GM21526 (cell line): ENCODE measurements at regions not wholly inside any gene's neighbourhood (a gene's known extent, or its start where the extent isn't known, plus 50 kb on each side); places are given as distances from the start of the nearest gene placed in this dataset.

Experiments
- ATAC-seq: cut with Tn5 transposase; IDR thresholded peaks from one replicate; pipeline ENCODE4 v1.9.1; 2021; ENCODE audit warnings: moderate library complexity; ENCODE audit not compliant: unreplicated experiment, low FRiP score

- ATAC-seq, result no peak
These were observed 308.4 kb upstream of the SORL1-AS1 start for GRCh38 chr11:121761186-121761585.

- ATAC-seq, result no peak
These were observed 304.8 kb upstream of the SORL1-AS1 start for GRCh38 chr11:121757480-121758125.

GRCh38 chr11:121755906-121756305 lies 303.1 kb upstream of the SORL1-AS1 start:
- no peak for ATAC-seq

GRCh38 chr11:121755191-121755590 lies 302.4 kb upstream of the SORL1-AS1 start:
- no peak for ATAC-seq

GRCh38 chr11:121754598-121754997 lies 301.8 kb upstream of the SORL1-AS1 start:
- no peak for ATAC-seq

- no peak for ATAC-seq
These were observed 296.9 kb upstream of the SORL1-AS1 start for GRCh38 chr11:121749691-121750090.

GRCh38 chr11:121748068-121748467 lies 295.3 kb upstream of the SORL1-AS1 start:
- no peak for ATAC-seq

GRCh38 chr11:121743285-121743684 lies 290.5 kb upstream of the SORL1-AS1 start:
- ATAC-seq, result no peak

GRCh38 chr11:121741761-121742361 lies 289.1 kb upstream of the SORL1-AS1 start:
- ATAC-seq, result no peak

- no peak for ATAC-seq
These were observed 288.6 kb upstream of the SORL1-AS1 start for GRCh38 chr11:121741351-121741760.

- ATAC-seq, result no peak
These were observed 288.1 kb upstream of the SORL1-AS1 start for GRCh38 chr11:121740902-121741301.

GRCh38 chr11:121733858-121734257 lies 281.1 kb upstream of the SORL1-AS1 start:
- no peak for ATAC-seq

GRCh38 chr11:121727942-121728341 lies 275.2 kb upstream of the SORL1-AS1 start:
- ATAC-seq, result no peak

GRCh38 chr11:121723246-121723741 lies 270.5 kb upstream of the SORL1-AS1 start:
- ATAC-seq, result no peak

- no peak for ATAC-seq
These were observed 269.9 kb upstream of the SORL1-AS1 start for GRCh38 chr11:121722431-121723245.

- ATAC-seq, result no peak
These were observed 269.2 kb upstream of the SORL1-AS1 start for GRCh38 chr11:121721961-121722360.

- ATAC-seq, result no peak
These were observed 268.7 kb upstream of the SORL1-AS1 start for GRCh38 chr11:121721448-121721847.

- ATAC-seq, result no peak
These were observed 264.5 kb upstream of the SORL1-AS1 start for GRCh38 chr11:121717296-121717695.

- ATAC-seq, result no peak
These were observed 263.3 kb upstream of the SORL1-AS1 start for GRCh38 chr11:121716060-121716459.

GRCh38 chr11:121715405-121715804 lies 262.6 kb upstream of the SORL1-AS1 start:
- no peak for ATAC-seq

- ATAC-seq, result no peak
These were observed 261.6 kb upstream of the SORL1-AS1 start for GRCh38 chr11:121714351-121714750.
